GM21786 (cell line): ENCODE measurements at regions not wholly inside any gene's neighbourhood (a gene's known extent, or its start where the extent isn't known, plus 50 kb on each side); places are given as distances from the start of the nearest gene placed in this dataset.

ENCODE experiments used
- ATAC-seq: cut with Tn5 transposase; IDR thresholded peaks from one replicate; pipeline ENCODE4 v1.9.1; 2021; ENCODE audit not compliant: unreplicated experiment

- no peak for ATAC-seq
Measured at GRCh38 chr2:43109261-43109743, 117.1 kb downstream of the ZFP36L2 start.

- ATAC-seq = no peak
Measured at GRCh38 chr2:43107679-43108078, 118.7 kb downstream of the ZFP36L2 start.

- ATAC-seq = peak; percentile 78
Measured at GRCh38 chr2:43106559-43107527, 119.6 kb downstream of the ZFP36L2 start.

GRCh38 chr2:43105586-43106558, 120.5 kb downstream of the ZFP36L2 start:
- ATAC-seq = peak; percentile 55

GRCh38 chr2:43104763-43105162, 121.6 kb downstream of the ZFP36L2 start:
- ATAC-seq = no peak

GRCh38 chr2:43104106-43104505, 122.3 kb downstream of the ZFP36L2 start:
- ATAC-seq = no peak

GRCh38 chr2:43103093-43103404, 123.4 kb downstream of the ZFP36L2 start:
- ATAC-seq = no peak

GRCh38 chr2:43102366-43103092, 123.9 kb downstream of the ZFP36L2 start:
- no peak for ATAC-seq

GRCh38 chr2:43101751-43102150, 124.7 kb downstream of the ZFP36L2 start:
- no peak for ATAC-seq

- ATAC-seq = no peak
Measured at GRCh38 chr2:43100883-43101662, 125.3 kb downstream of the ZFP36L2 start.

- no peak for ATAC-seq
Measured at GRCh38 chr2:43100362-43100882, 126.0 kb downstream of the ZFP36L2 start.

- no peak for ATAC-seq
Measured at GRCh38 chr2:43099797-43100196, 126.6 kb downstream of the ZFP36L2 start.

GRCh38 chr2:43098539-43098938, 127.9 kb downstream of the ZFP36L2 start:
- no peak for ATAC-seq

- no peak for ATAC-seq
Measured at GRCh38 chr2:43097644-43098408, 128.6 kb downstream of the ZFP36L2 start.

GRCh38 chr2:43095533-43096295, 130.7 kb downstream of the ZFP36L2 start:
- ATAC-seq = no peak

- ATAC-seq = no peak
Measured at GRCh38 chr2:43092520-43093179, 133.8 kb downstream of the ZFP36L2 start.

GRCh38 chr2:43090317-43090716, 136.1 kb downstream of the ZFP36L2 start:
- no peak for ATAC-seq
